B cell (primary cell): ENCODE measurements at regions not wholly inside any gene's neighbourhood (a gene's known extent, or its start where the extent isn't known, plus 50 kb on each side); places are given as distances from the start of the nearest gene placed in this dataset.

Source experiments
- ATAC-seq: fragments of 200-7000 bp; cut with Tn5 transposase; one replicate; pipeline ENCODE4 v1.10.0; 2021; ENCODE audit warnings: low read depth, mild to moderate bottlenecking, moderate number of reproducible peaks, moderate library complexity
- CTCF ChIA-PET: fragments of 350-600 bp; sonication (Branson Sonifier 250); formaldehyde crosslinking; loops from one replicate; lab custom pipeline; 2021; ENCODE audit warnings: antibody characterized with exemption, inconsistent platforms; lab: Charles Lee
- POLR2A ChIA-PET: fragments of 350-600 bp; sonication (Branson Sonifier 250); formaldehyde crosslinking; loops from one replicate; lab custom pipeline; 2021; ENCODE audit warnings: antibody characterized with exemption; lab: Charles Lee
- DNase-seq: peaks from one replicate; pipeline ENCODE4 v3.0.0; 2013
- H2AFZ ChIP-seq: 2 replicates; pipeline ENCODE4 v1.6.1; 2012; ENCODE audit warnings: mild to moderate bottlenecking, low read depth, low read length; ENCODE audit not compliant: insufficient read depth, poor library complexity, severe bottlenecking
- H3K27ac ChIP-seq, 2 donors: 1 replicate in 1 of 2; 2 replicates in 1 of 2; pipeline ENCODE4 v1.5.1; 2012 to 2013; ENCODE audit warnings: low read length in 2 of 2, mild to moderate bottlenecking in 2 of 2, moderate library complexity in 1 of 2
- H3K27me3 ChIP-seq, 4 experiments: fragments of 200-600 bp in 1 of 4; sonication (generic) in 1 of 4; replicated peaks in 1 of 4; 1 replicate in 2 of 4; 2 replicates in 2 of 4; pipeline versions ENCODE4 v1.6.1 to v1.7.0; 2013 to 2016; ENCODE audit warnings: low read length in 3 of 4, mild to moderate bottlenecking in 2 of 4, mixed read lengths in 1 of 4, moderate library complexity in 1 of 4; ENCODE audit not compliant: insufficient read depth in 4 of 4, control insufficient read depth in 3 of 4; ENCODE audit errors: control extremely low read depth in 1 of 4
- H3K36me3 ChIP-seq, 2 experiments: replicated peaks in 1 of 2; 1 replicate in 1 of 2; 2 replicates in 1 of 2; pipeline versions ENCODE4 v1.6.1 to v1.7.1; 2013; ENCODE audit warnings: low read length in 1 of 2; ENCODE audit not compliant: insufficient read depth in 2 of 2, control insufficient read depth in 1 of 2; ENCODE audit errors: control extremely low read depth in 1 of 2, extremely low read depth in 1 of 2
- H3K4me1 ChIP-seq, 2 donors: fragments of 200-600 bp in 1 of 2; sonication (generic) in 1 of 2; 1 replicate in 1 of 2; 2 replicates in 1 of 2; pipeline versions ENCODE4 v1.5.1 to v1.6.1; 2013 to 2017; ENCODE audit warnings: low read length in 2 of 2; ENCODE audit not compliant: control insufficient read depth in 2 of 2, insufficient read depth in 2 of 2
- H3K4me2 ChIP-seq: replicated peaks from 2 replicates; pipeline ENCODE3; 2012; ENCODE audit warnings: mild to moderate bottlenecking, low read depth, low read length; ENCODE audit not compliant: poor library complexity, severe bottlenecking
- H3K4me3 ChIP-seq, 5 experiments: fragments of 200-600 bp in 1 of 5; sonication (generic) in 1 of 5; 1 replicate in 3 of 5; 2 replicates in 2 of 5; pipeline versions ENCODE4 v1.5.1 to v1.7.0; 2011 to 2016; ENCODE audit warnings: low read length in 4 of 5, mild to moderate bottlenecking in 4 of 5, low read depth in 2 of 5, control low read depth in 1 of 5, moderate library complexity in 1 of 5; ENCODE audit not compliant: insufficient read depth in 1 of 5; ENCODE audit errors: control extremely low read depth in 1 of 5, extremely low read depth in 1 of 5
- H3K79me2 ChIP-seq: fragments of 200-600 bp; sonication (generic); one replicate; pipeline ENCODE4 v1.6.0; 2016; ENCODE audit warnings: low read length; ENCODE audit not compliant: control insufficient read depth, insufficient read depth
- H3K9ac ChIP-seq: fragments of 200-600 bp; sonication (generic); 2 replicates; pipeline ENCODE4 v1.6.1; 2017; ENCODE audit warnings: mild to moderate bottlenecking, low read length, moderate library complexity
- H3K9me3 ChIP-seq, 3 donors: one replicate each; pipeline versions ENCODE4 v1.6.1 to v1.7.1; 2013; ENCODE audit warnings: low read length in 2 of 3; ENCODE audit not compliant: control insufficient read depth in 2 of 3, insufficient read depth in 1 of 3; ENCODE audit errors: control extremely low read depth in 1 of 3
- H4K20me1 ChIP-seq: 2 replicates; pipeline ENCODE4 v1.6.0; 2012; ENCODE audit warnings: mild to moderate bottlenecking, low read length; ENCODE audit not compliant: insufficient read depth, control insufficient read depth, poor library complexity, severe bottlenecking
- H3K27ac Mint-ChIP-seq: one replicate; pipeline ENCODE4 v1.8.0; 2021; ENCODE audit warnings: mixed read lengths
- H3K27me3 Mint-ChIP-seq: one replicate; pipeline ENCODE4 v1.8.0; 2021; ENCODE audit warnings: mixed read lengths
- H3K4me1 Mint-ChIP-seq: one replicate; pipeline ENCODE4 v1.8.0; 2021; ENCODE audit warnings: mixed read lengths
- H3K4me3 Mint-ChIP-seq: one replicate; pipeline ENCODE4 v1.8.0; 2021; ENCODE audit warnings: mixed read lengths
- H3K9me3 Mint-ChIP-seq: one replicate; pipeline ENCODE4 v1.8.0; 2022; ENCODE audit warnings: mixed read lengths; ENCODE audit not compliant: insufficient read depth
- EZH2 ChIP-seq: IDR thresholded peaks from 2 replicates; pipeline ENCODE4 v1.6.1; 2012; ENCODE audit warnings: borderline replicate concordance, low read depth, mild to moderate bottlenecking, moderate library complexity, low read length; ENCODE audit not compliant: insufficient read depth, poor library complexity, severe bottlenecking
- whole genome bisulfite sequencing: methylation state at CpG from one replicate; pipeline ENCODE4 v1.1.5; 2013; ENCODE audit warnings: missing lambda C conversion rate; ENCODE audit not compliant: insufficient coverage; 5-methylcytosine and 5-hydroxymethylcytosine counted together
- intact Hi-C: fragments of 100-400 bp; cut with micrococcal nuclease; formaldehyde crosslinking; loops from one replicate; pipeline ENCODE4 v1.10.0; 2022
- TF ChIP-seq, protein P1 (sequence below): fragments of 200-600 bp; IDR thresholded peaks from one replicate; pipeline ENCODE4 v1.8.0; 2022; ENCODE audit warnings: antibody characterized with exemption, mild to moderate bottlenecking

- Histone ChIP-seq H3K4me3 (no peak overlapping the region), H3K36me3 (no peaks in the 10 kb centered on the region), H3K79me2 (no peaks in the 10 kb centered on the region), H3K9me3 (no peaks in the 10 kb centered on the region), H3K9ac (no peak overlapping the region), H2AFZ (no peak overlapping the region), H3K4me1 (no peaks in the 10 kb centered on the region), H3K27me3 (no peaks in the 10 kb centered on the region), H3K4me2 (no peak overlapping the region), H3K27ac (no peak overlapping the region), H4K20me1 (no peaks in the 10 kb centered on the region)
- TF ChIP-seq, protein P1, sequence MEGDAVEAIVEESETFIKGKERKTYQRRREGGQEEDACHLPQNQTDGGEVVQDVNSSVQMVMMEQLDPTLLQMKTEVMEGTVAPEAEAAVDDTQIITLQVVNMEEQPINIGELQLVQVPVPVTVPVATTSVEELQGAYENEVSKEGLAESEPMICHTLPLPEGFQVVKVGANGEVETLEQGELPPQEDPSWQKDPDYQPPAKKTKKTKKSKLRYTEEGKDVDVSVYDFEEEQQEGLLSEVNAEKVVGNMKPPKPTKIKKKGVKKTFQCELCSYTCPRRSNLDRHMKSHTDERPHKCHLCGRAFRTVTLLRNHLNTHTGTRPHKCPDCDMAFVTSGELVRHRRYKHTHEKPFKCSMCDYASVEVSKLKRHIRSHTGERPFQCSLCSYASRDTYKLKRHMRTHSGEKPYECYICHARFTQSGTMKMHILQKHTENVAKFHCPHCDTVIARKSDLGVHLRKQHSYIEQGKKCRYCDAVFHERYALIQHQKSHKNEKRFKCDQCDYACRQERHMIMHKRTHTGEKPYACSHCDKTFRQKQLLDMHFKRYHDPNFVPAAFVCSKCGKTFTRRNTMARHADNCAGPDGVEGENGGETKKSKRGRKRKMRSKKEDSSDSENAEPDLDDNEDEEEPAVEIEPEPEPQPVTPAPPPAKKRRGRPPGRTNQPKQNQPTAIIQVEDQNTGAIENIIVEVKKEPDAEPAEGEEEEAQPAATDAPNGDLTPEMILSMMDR = no peak
- TF ChIP-seq EZH2 = no peak
- peaks cover 2% of the 10 kb centered on the region for H3K9me3 Mint-ChIP-seq
- DNase-seq = no peak
- H3K27me3 Mint-ChIP-seq = no peaks in the 10 kb centered on the region
- intact Hi-C loops = no loop called here
- H3K4me3 Mint-ChIP-seq = no peak overlapping the region
- ChIA-PET CTCF (no interaction called here), POLR2A (no interaction called here)
- WGBS = 60% methylated on average over 1 of the region's 2 CpGs
- H3K4me1 Mint-ChIP-seq = no peaks in the 10 kb centered on the region
- H3K27ac Mint-ChIP-seq = no peak overlapping the region
- no peak for ATAC-seq
Measured at GRCh38 chr4:177945268-177945667, 503.0 kb upstream of the AGA start.

DNA sequence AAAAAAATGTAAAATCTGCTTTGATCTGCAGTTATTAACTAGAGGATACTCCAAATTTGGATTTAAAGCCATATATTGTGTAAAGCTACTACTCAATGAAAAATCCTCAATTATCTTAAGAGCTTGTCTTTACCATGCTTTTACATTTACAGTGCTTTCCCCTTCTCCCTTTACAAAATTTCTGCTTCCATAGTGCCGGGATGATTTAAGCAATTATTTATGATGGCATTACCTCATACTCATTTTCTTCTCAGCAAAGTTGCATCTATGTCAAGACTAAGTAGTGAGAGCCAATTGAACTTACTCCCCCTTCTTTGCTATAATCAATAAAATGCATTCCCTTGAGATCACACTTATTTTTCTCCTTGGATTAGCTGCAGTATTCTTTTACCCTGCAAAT is 505.4 kb upstream of the AGA start:
- Histone ChIP-seq H3K4me2 (no peak overlapping the region), H3K4me1 (no peaks in the 10 kb centered on the region), H3K79me2 (no peaks in the 10 kb centered on the region), H3K9me3 (no peaks in the 10 kb centered on the region), H3K27me3 (no peaks in the 10 kb centered on the region), H3K36me3 (no peaks in the 10 kb centered on the region), H4K20me1 (no peaks in the 10 kb centered on the region), H3K4me3 (no peak overlapping the region), H2AFZ (no peak overlapping the region), H3K27ac (no peak overlapping the region), H3K9ac (no peak overlapping the region)
- intact Hi-C loops = no loop called here
- no peak for DNase-seq
- Mint-ChIP-seq H3K4me1 (no peaks in the 10 kb centered on the region), H3K9me3 (peaks cover 2% of the 10 kb centered on the region), H3K27ac (no peak overlapping the region), H3K4me3 (no peak overlapping the region), H3K27me3 (no peaks in the 10 kb centered on the region)
- WGBS = no CpG with 5 or more reads among the region's 1 CpG
- ChIA-PET POLR2A (no interaction called here), CTCF (no interaction called here)
- TF ChIP-seq, protein P1 = no peak
- TF ChIP-seq EZH2 = no peak
- ATAC-seq = no peak
